A549 (cell line): ENCODE measurements at regions not wholly inside any gene's neighbourhood (a gene's known extent, or its start where the extent isn't known, plus 50 kb on each side); places are given as distances from the start of the nearest gene placed in this dataset.

Experiments used
- ATAC-seq, 2 experiments: fragments of 200-7000 bp in 1 of 2; fragments of >200 bp in 1 of 2; cut with Nextera tagmentation in 1 of 2; cut with Tn5 transposase in 1 of 2; 3 replicates each; pipeline versions ENCODE4 v1.8.0 to v1.9.1; 2018 to 2020; ENCODE audit warnings: mild to moderate bottlenecking in 1 of 2, moderate library complexity in 1 of 2
- CTCF ChIA-PET: fragments of 300-600 bp; sonication (Branson Sonifier 250); formaldehyde crosslinking; extraction: SDS; loops from one replicate; lab custom pipeline; 2021; ENCODE audit warnings: antibody characterized with exemption, inconsistent platforms; lab: Yijun Ruan, JAX
- POLR2A ChIA-PET: fragments of 350-600 bp; formaldehyde crosslinking; extraction: SDS; loops from one replicate; lab custom pipeline; 2021; ENCODE audit warnings: antibody characterized with exemption, inconsistent platforms; lab: Yijun Ruan, JAX
- DNase-seq, 2 experiments: peaks; one replicate each; pipeline versions ENCODE4 v3.0.0 to v3.0.0-alpha.2; 2011 to 2016; ENCODE audit warnings: low read depth in 1 of 2, low spot score in 1 of 2
- FAIRE-seq: peaks from 2 replicates; lab custom pipeline; 2011; peaks lifted over from hg19 to GRCh38; lab: Jason Lieb, UNC
- H3K27ac ChIP-seq, 2 experiments: fragments of >200 bp; sonication (Bioruptor Twin); formaldehyde crosslinking; 3 replicates each; pipeline ENCODE4 v1.5.1; 2016 to 2017
- H3K4me1 ChIP-seq: fragments of >200 bp; sonication (Bioruptor Twin); formaldehyde crosslinking; 3 replicates; pipeline ENCODE4 v1.6.1; 2016
- H3K4me2 ChIP-seq: fragments of >200 bp; sonication (Bioruptor Twin); formaldehyde crosslinking; 3 replicates; pipeline ENCODE4 v1.6.1; 2016
- H3K4me3 ChIP-seq: fragments of >200 bp; sonication (Bioruptor Twin); formaldehyde crosslinking; 3 replicates; pipeline ENCODE4 v1.5.1; 2016
- H3K9me3 ChIP-seq: fragments of >200 bp; sonication (Bioruptor Twin); formaldehyde crosslinking; 3 replicates; pipeline ENCODE4 v1.6.1; 2016
- ATOH8 ChIP-seq: fragments of 250-450 bp; sonication (Bioruptor Pico); IDR thresholded peaks from 2 replicates; pipeline ENCODE4 v1.5.0; 2020; ENCODE audit warnings: low read depth, mild to moderate bottlenecking, moderate library complexity
- E2F6 ChIP-seq: IDR thresholded peaks from 2 replicates; pipeline ENCODE4 v1.6.1; 2012; ENCODE audit warnings: low read depth, borderline replicate concordance
- EHF ChIP-seq: fragments of 250-450 bp; sonication (Bioruptor Pico); IDR thresholded peaks from 2 replicates; pipeline ENCODE4 v1.5.0; 2020; ENCODE audit warnings: mild to moderate bottlenecking
- EP300 ChIP-seq, 2 experiments: fragments of >200 bp; sonication (Bioruptor Twin); formaldehyde crosslinking; IDR thresholded peaks; 2 replicates in 1 of 2; 3 replicates in 1 of 2; pipeline ENCODE4 v1.6.1; 2016 to 2017
- FOSL2 ChIP-seq, 2 experiments: fragments of 450-650 bp in 1 of 2; fragments of >200 bp in 1 of 2; sonication (Bioruptor Twin) in 1 of 2; formaldehyde crosslinking; IDR thresholded peaks; 2 replicates each; pipeline versions ENCODE4 v1.5.0 to v1.6.1; 2016 to 2020; ENCODE audit warnings: mild to moderate bottlenecking in 1 of 2, moderate library complexity in 1 of 2
- FOXS1 ChIP-seq: fragments of 250-450 bp; sonication (Bioruptor Pico); IDR thresholded peaks from 2 replicates; pipeline ENCODE4 v1.5.0; 2020; ENCODE audit warnings: mild to moderate bottlenecking, moderate library complexity
- GATA3 ChIP-seq: IDR thresholded peaks from 2 replicates; pipeline ENCODE4 v1.6.1; 2012; ENCODE audit warnings: borderline replicate concordance
- HDAC2 ChIP-seq: fragments of 200-600 bp; sonication (generic); IDR thresholded peaks from 2 replicates; pipeline ENCODE4 v1.6.1; 2016
- HOXA7 ChIP-seq: fragments of 250-450 bp; sonication (Bioruptor Pico); IDR thresholded peaks from 2 replicates; pipeline ENCODE4 v1.5.0; 2020; ENCODE audit warnings: mild to moderate bottlenecking, moderate library complexity
- HOXB13 ChIP-seq: fragments of 250-450 bp; sonication (Bioruptor Pico); IDR thresholded peaks from 2 replicates; pipeline ENCODE4 v1.5.0; 2020; ENCODE audit warnings: low read depth, mild to moderate bottlenecking, moderate library complexity
- HOXB5 ChIP-seq: fragments of 250-450 bp; sonication (Bioruptor Pico); IDR thresholded peaks from 2 replicates; pipeline ENCODE4 v1.5.0; 2020; ENCODE audit warnings: mild to moderate bottlenecking, moderate library complexity
- JUNB ChIP-seq: fragments of >200 bp; sonication (Bioruptor Twin); formaldehyde crosslinking; IDR thresholded peaks from 2 replicates; pipeline ENCODE4 v1.6.1; 2016
- KDM1A ChIP-seq: fragments of 200-600 bp; sonication (generic); IDR thresholded peaks from 2 replicates; pipeline ENCODE4 v1.6.1; 2016; ENCODE audit warnings: low read depth, mild to moderate bottlenecking
- MYC ChIP-seq: IDR thresholded peaks from 2 replicates; pipeline ENCODE4 v1.6.1; 2012; ENCODE audit warnings: mild to moderate bottlenecking, inconsistent platforms, low read length, improper control_type of control experiment, borderline replicate concordance
- NFE2L2 ChIP-seq: fragments of 150-350 bp; conservative IDR thresholded peaks from 2 replicates; pipeline ENCODE4 v1.6.1; 2014; ENCODE audit warnings: low read length
- NPAS2 ChIP-seq: fragments of 250-450 bp; sonication (Bioruptor Pico); IDR thresholded peaks from 2 replicates; pipeline ENCODE4 v1.8.0; 2022; ENCODE audit warnings: mild to moderate bottlenecking, moderate library complexity, borderline replicate concordance
- POLR2AphosphoS2 ChIP-seq: conservative IDR thresholded peaks from 2 replicates; pipeline ENCODE4 v1.6.1; 2012; ENCODE audit warnings: low read length, improper control_type of control experiment, inconsistent platforms
- RARB ChIP-seq: fragments of 250-450 bp; sonication (Bioruptor Pico); IDR thresholded peaks from 2 replicates; pipeline ENCODE4 v1.8.0; 2021; ENCODE audit warnings: mild to moderate bottlenecking, moderate library complexity
- RCOR1 ChIP-seq: fragments of 150-350 bp; IDR thresholded peaks from 2 replicates; pipeline ENCODE4 v1.6.1; 2014; ENCODE audit warnings: antibody characterized with exemption, low read length, low read depth
- REST ChIP-seq: fragments of 200-600 bp; sonication (generic); IDR thresholded peaks from 2 replicates; pipeline ENCODE4 v1.6.1; 2016; ENCODE audit warnings: antibody characterized with exemption, mild to moderate bottlenecking, moderate library complexity
- RNF2 ChIP-seq: fragments of 200-600 bp; sonication (generic); IDR thresholded peaks from 2 replicates; pipeline ENCODE4 v1.6.1; 2016; ENCODE audit warnings: low read depth, mild to moderate bottlenecking, antibody characterized with exemption, moderate library complexity, borderline replicate concordance
- TP53 ChIP-seq: fragments of 250-450 bp; sonication (Bioruptor Pico); IDR thresholded peaks from 2 replicates; pipeline ENCODE4 v1.5.0; 2021; ENCODE audit warnings: mild to moderate bottlenecking, moderate library complexity
- ZNF302 ChIP-seq: fragments of 250-450 bp; sonication (Bioruptor Pico); IDR thresholded peaks from 2 replicates; pipeline ENCODE4 v1.9.0; 2021; ENCODE audit warnings: inconsistent platforms, mild to moderate bottlenecking, moderate library complexity
- WGBS: methylation state at CpG from one replicate; pipeline ENCODE4 v1.1.6; 2017; ENCODE audit errors: missing lambda C conversion rate; 5-methylcytosine and 5-hydroxymethylcytosine counted together
- TF ChIP-seq, protein P1 (sequence below): IDR thresholded peaks from 2 replicates; pipeline ENCODE4 v1.6.1; 2012
- TF ChIP-seq, protein P2 (sequence below): fragments of 450-650 bp; IDR thresholded peaks from 2 replicates; pipeline ENCODE4 v1.6.1; 2014; ENCODE audit warnings: antibody characterized with exemption
- TF ChIP-seq, protein P3 (sequence below): fragments of >200 bp; sonication (Bioruptor Twin); formaldehyde crosslinking; IDR thresholded peaks from 3 replicates; pipeline ENCODE4 v1.5.1; 2016
- TF ChIP-seq, protein P4 (sequence below): fragments of 150-350 bp; IDR thresholded peaks from 2 replicates; pipeline ENCODE4 v1.6.1; 2014; ENCODE audit warnings: low read depth, mild to moderate bottlenecking, low read length

- Histone ChIP-seq H3K4me1 (no peaks in the 10 kb centered on the region), H3K4me2 (no peak overlapping the region), H3K4me3 (no peak overlapping the region), H3K27ac (no peak overlapping the region), H3K9me3 (no peaks in the 10 kb centered on the region)
- ATAC-seq = no peak
- DNase-seq = no peak
- CTCF ChIA-PET = no interaction called here
- FAIRE-seq = no peak
- TF ChIP-seq HOXB13 (no peak), NFE2L2 (no peak), HOXA7 (CRISPR knock-in tag) (no peak), MYC (no peak), TP53 (no peak), FOXS1 (no peak), EHF (CRISPR knock-in tag) (no peak), RARB (CRISPR knock-in tag) (no peak), POLR2AphosphoS2 (no peak), RCOR1 (no peak)
- 4% methylated on average over 2 of the region's 2 CpGs for WGBS
- POLR2A ChIA-PET = no interaction called here
Measured at GRCh38 chr16:64470916-64471315, 650.9 kb downstream of the CDH11 start.

DNA sequence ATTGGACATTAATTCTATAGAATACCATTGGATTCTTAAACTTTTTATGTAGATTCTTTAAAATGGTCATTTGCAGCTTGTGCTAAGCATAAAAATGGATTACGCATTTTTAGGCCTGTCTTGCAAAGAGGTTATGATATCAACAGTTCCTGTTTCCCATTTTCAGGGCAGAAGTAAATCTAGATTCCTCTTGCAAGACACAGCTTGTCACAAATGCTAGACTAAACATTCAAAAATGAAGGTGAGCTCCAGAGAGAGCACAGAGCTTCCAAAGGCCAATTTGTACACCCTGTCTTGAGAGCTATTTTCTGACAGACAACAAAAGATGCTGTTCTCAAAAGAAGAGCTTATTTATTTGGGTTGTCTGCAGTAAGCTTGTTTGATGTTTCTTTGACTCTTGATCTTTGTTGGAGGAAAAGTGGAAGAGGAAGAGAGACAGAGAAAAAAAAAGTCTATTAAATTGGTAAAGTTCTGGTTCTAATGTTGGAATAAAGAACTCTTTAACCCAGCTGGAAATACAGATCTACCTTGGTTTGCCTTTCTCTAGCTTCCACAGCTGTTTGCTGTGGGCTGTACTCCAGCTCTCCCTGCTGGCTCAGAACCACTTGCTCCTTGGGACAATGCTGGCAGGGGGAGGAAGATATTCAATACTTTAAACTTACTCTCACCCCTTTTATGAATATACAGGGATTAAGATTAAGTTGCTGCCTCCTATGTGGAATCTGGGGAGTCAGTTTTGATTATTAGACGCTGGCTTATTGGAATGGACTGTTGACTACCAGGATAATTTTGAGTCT, 651.8 kb downstream of the CDH11 start:
- H3K4me1 ChIP-seq = no peaks in the 10 kb centered on the region
- DNase-seq = no peak
- TF ChIP-seq, protein P1, sequence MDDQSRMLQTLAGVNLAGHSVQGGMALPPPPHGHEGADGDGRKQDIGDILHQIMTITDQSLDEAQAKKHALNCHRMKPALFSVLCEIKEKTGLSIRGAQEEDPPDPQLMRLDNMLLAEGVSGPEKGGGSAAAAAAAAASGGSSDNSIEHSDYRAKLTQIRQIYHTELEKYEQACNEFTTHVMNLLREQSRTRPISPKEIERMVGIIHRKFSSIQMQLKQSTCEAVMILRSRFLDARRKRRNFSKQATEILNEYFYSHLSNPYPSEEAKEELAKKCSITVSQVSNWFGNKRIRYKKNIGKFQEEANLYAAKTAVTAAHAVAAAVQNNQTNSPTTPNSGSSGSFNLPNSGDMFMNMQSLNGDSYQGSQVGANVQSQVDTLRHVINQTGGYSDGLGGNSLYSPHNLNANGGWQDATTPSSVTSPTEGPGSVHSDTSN = no peak
- TF ChIP-seq REST (no peak), EP300 (IDR thresholded peaks at IDR 0.05) (no peak), HOXB13 (no peak), HDAC2 (no peak), FOSL2 (IDR thresholded peaks at IDR 0.05) (no peak), FOSL2 (CRISPR knock-in tag; IDR thresholded peaks at IDR 0.05) (no peak), NPAS2 (no peak), ATOH8 (CRISPR knock-in tag) (no peak), FOXS1 (no peak), HOXB5 (CRISPR knock-in tag) (no peak), JUNB (no peak), MYC (no peak), RNF2 (no peak), ZNF302 (CRISPR knock-in tag) (no peak), GATA3 (no peak), E2F6 (no peak), KDM1A (no peak)
- TF ChIP-seq, protein P2, sequence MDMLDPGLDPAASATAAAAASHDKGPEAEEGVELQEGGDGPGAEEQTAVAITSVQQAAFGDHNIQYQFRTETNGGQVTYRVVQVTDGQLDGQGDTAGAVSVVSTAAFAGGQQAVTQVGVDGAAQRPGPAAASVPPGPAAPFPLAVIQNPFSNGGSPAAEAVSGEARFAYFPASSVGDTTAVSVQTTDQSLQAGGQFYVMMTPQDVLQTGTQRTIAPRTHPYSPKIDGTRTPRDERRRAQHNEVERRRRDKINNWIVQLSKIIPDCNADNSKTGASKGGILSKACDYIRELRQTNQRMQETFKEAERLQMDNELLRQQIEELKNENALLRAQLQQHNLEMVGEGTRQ = no peak
- TF ChIP-seq, protein P3, sequence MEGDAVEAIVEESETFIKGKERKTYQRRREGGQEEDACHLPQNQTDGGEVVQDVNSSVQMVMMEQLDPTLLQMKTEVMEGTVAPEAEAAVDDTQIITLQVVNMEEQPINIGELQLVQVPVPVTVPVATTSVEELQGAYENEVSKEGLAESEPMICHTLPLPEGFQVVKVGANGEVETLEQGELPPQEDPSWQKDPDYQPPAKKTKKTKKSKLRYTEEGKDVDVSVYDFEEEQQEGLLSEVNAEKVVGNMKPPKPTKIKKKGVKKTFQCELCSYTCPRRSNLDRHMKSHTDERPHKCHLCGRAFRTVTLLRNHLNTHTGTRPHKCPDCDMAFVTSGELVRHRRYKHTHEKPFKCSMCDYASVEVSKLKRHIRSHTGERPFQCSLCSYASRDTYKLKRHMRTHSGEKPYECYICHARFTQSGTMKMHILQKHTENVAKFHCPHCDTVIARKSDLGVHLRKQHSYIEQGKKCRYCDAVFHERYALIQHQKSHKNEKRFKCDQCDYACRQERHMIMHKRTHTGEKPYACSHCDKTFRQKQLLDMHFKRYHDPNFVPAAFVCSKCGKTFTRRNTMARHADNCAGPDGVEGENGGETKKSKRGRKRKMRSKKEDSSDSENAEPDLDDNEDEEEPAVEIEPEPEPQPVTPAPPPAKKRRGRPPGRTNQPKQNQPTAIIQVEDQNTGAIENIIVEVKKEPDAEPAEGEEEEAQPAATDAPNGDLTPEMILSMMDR = no peak
- TF ChIP-seq, protein P4, sequence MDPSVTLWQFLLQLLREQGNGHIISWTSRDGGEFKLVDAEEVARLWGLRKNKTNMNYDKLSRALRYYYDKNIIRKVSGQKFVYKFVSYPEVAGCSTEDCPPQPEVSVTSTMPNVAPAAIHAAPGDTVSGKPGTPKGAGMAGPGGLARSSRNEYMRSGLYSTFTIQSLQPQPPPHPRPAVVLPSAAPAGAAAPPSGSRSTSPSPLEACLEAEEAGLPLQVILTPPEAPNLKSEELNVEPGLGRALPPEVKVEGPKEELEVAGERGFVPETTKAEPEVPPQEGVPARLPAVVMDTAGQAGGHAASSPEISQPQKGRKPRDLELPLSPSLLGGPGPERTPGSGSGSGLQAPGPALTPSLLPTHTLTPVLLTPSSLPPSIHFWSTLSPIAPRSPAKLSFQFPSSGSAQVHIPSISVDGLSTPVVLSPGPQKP = no peak
- TF ChIP-seq, all 56 proteins: peak for 0
- H3K4me3 ChIP-seq = no peak overlapping the region
- ATAC-seq (no peak), FAIRE-seq (no peak)
- no peak overlapping the region for H3K4me2 ChIP-seq
- POLR2A ChIA-PET = no interaction called here
- H3K9me3 ChIP-seq = no peaks in the 10 kb centered on the region
- 11% methylated on average over 2 of the region's 2 CpGs for WGBS
- H3K27ac ChIP-seq = no peak overlapping the region
- CTCF ChIA-PET = interaction anchor here (1.0 kb wide), 1 partner anchor 15 kb away, joined by 3 read pairs; no protein-coding TSS in a partner anchor
